ENCODE measurements at regions not wholly inside any gene's neighbourhood (a gene's known extent, or its start where the extent isn't known, plus 50 kb on each side); places are given as distances from the start of the nearest gene placed in this dataset.

DNA sequence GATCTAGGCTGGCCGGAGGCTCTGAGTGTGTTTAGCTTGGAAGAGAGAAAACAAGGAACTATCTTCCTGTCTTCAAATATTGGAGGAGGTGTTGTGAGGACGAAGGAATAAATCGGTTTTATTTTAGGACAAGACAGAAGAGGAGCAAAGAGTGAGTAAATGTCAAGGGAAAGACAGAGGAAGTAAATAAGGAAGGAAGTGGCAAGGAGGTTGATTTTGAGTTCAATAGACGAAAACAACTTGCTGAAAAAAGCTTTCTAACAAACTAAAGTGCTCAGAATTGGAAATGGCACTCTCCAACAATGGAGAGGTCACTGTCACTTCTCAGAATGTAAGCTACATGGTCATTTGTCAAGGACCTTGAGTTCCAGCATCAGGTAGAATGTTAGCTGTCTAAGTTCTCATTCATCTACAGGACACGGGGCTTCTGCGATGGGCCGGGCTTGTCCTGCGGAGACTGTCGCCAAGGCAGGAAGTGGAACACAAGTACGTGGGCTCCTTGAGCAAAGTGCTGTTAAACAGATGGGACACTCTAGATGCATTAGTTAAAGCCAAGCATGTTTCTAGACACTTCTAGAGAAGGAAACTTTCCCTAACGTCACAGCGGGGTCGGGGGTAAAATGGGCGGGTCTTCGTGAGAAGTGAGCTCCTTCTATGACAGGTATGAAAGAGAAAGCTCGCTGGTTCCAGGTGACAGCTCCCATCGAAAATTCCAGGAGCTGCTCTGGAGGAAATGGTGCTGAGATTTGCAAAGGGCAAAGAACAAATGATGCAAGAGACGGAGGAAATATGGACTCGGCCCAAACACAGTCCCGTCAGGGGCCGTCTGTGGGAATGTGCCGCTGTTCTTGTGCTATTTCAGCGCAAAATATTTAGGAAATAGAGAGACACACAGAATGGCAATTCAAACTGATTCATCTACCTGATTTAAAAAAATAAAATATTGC is 103.9 kb upstream of the UBL3 start:
- DNase-seq (ENCODE audit: low read depth): no peak

DNA sequence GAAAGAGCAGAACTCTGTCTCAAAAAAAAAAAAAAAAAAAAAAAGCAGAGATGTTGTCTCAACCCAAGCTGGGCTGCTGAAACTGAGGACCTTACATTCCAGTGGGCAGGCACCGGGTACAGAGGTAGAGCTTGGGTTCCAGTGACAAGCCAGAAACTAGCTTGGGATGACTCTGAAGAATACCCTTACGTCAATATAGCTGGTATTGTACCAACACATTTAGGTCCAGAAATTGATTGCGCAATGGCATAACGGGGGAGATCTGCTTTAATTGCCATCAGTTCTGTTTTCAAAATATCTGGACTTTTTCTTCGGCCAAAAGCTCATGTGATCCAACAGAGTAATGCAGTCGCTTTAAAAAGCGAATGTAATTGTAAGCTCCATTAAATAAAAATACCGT is 103.1 kb upstream of the UBL3 start:
- DNase-seq (ENCODE audit: low read depth): no peak

DNA sequence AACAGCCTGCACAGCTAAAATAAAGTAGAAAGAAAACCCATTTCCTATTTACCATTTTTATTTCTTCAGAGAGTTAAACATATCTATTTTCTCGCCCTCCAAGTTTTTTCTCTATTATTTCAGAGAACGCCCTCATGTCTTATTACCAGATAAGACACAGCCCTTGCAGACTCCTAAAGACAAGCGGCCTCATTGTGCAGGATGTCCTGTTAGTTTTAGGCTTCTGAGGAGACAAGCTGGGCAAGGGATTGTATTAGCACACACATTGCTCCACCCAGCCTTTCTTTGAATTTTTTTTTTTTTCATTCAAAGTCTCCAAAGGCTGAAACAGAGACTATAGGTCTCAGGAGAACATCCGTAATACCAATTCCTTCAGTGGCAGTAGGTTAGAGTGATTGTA is 101.8 kb upstream of the UBL3 start:
- no peak for DNase-seq (ENCODE audit: low read depth)

DNA sequence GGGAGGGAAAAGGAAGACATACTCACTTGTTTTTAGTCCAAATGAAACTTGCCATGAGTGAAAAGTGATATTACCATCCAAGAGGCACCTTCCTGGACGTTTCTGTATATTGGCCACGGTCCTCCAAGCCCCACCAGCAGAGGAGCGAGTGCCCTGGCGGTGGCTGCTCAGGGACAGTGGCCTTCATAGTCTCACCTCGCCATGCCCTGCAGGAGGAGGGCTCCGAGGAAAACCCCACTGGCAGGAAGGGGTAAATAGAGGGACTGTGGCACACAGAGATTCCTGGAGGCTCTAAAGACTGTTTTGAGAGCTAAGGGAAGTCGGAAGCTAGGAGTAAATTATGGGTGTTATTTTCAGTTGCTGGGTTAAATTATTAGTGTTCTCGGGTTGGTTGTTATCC is 98.4 kb upstream of the UBL3 start:
- DNase-seq (ENCODE audit: low read depth): no peak

DNA sequence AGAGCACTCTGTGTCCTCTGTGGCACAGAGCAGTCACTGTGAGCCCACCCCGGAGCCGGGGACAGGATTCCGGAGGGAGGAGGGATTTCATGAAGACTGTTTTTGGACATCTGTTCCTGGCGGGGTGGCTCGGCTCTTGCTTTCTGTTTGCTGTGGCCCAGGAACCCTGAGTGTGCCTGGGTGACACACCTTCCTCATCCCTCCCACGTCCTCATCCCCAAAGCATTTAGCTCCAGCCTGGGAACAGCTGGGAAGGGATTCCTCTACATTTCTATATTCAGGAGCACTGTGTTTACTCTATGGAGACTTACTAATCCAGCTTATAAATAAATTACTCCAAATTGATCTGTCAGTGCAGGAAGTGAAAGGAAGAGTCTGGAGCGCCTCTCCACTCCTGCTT is 97.8 kb upstream of the UBL3 start:
- no peak for DNase-seq (ENCODE audit: low read depth)

- DNase-seq (ENCODE audit: low read depth): no peak
These were observed 97.4 kb upstream of the UBL3 start for GRCh38 chr13:29947839-29948238.

DNA sequence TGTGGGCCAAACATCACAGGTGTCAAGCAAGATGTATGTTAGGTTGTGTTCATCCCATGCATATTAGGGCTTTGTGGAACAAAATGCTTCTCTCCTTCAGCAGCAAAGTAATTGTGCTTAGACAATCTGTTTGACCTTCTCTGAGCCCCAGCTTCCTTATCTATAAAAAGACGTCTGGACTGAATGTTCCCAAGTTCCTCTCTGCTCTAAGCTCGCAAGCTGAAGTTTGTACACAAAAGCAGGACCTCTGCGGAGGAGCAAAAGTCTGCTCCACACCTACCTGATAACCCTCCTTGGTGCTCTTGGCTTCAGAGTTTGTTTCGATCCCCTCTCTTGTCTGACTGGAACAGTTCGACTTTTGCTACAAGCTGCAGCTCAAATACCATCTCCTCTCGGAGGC is 95.7 kb upstream of the UBL3 start:
- DNase-seq (ENCODE audit: low read depth): no peak

- no peak for DNase-seq (ENCODE audit: low read depth)
These were observed 93.3 kb upstream of the UBL3 start for GRCh38 chr13:29943686-29944085.

DNA sequence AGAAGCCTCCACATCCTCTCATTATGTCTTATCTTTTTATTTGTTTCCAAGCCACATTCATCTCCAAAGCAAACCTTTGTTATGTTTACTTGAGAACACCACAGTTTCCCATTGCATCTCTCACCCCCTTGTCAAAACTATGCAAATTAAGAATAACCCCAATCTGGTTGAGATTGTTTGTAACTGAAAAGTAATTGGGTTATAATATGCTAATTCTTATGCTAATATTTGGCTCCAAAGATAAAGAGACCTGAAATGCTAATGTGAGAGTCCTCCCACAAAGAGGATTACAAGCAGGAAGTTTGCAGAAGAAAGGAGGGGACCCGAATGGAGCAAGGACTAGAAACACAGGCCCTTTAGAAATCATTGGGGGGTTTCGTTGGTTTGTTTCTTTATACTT is 92.9 kb upstream of the UBL3 start:
- DNase-seq (ENCODE audit: low read depth): no peak

- no peak for DNase-seq (ENCODE audit: low read depth)
These were observed 90.3 kb upstream of the UBL3 start for GRCh38 chr13:29940715-29941114.

DNA sequence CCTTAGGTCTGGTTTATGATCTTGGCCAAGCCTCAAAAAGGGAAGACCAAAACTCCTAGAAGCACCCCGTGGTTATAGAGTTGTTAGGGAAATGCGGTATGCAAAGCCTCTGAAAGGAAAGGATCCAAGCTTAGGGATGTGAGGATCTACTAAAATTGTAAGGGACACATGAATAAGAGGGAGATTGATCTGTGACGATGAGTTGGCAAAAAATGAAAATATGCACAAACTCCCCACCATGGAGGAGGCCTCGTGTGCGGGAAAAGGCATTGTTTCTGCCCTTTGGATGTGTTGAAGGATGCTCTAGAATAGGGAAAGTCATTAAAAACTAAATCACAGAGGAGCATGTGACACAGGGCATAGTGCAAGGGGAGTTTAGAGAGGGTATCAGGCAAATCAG is 88.7 kb upstream of the UBL3 start:
- no peak for DNase-seq (ENCODE audit: low read depth)

GRCh38 chr13:29937841-29938240 is 87.4 kb upstream of the UBL3 start:
- DNase-seq (ENCODE audit: low read depth): no peak

GRCh38 chr13:29937379-29937778 is 87.0 kb upstream of the UBL3 start:
- no peak for DNase-seq (ENCODE audit: low read depth)

DNA sequence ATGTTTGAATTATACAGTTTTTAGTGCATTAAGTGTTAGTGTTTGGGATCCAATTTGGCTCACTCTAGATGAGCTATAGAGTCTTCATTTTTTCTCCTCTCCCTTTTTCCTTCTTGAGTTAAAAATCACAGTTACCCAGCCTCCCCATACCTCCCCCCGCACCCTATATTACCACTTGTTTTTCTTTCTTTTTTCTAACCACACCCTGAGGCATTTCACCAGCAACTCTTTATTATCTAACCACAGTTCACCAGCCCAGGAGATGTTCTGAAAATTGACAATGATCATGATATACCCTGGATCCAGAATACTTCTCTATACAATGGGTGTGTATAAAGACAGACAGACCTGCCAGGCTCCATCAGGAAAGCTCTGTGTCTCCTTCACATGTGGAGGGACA is 86.5 kb upstream of the UBL3 start:
- no peak for DNase-seq (ENCODE audit: low read depth)

GRCh38 chr13:29936051-29936813 is 85.8 kb upstream of the UBL3 start:
- DNase-seq (ENCODE audit: low read depth): no peak

DNA sequence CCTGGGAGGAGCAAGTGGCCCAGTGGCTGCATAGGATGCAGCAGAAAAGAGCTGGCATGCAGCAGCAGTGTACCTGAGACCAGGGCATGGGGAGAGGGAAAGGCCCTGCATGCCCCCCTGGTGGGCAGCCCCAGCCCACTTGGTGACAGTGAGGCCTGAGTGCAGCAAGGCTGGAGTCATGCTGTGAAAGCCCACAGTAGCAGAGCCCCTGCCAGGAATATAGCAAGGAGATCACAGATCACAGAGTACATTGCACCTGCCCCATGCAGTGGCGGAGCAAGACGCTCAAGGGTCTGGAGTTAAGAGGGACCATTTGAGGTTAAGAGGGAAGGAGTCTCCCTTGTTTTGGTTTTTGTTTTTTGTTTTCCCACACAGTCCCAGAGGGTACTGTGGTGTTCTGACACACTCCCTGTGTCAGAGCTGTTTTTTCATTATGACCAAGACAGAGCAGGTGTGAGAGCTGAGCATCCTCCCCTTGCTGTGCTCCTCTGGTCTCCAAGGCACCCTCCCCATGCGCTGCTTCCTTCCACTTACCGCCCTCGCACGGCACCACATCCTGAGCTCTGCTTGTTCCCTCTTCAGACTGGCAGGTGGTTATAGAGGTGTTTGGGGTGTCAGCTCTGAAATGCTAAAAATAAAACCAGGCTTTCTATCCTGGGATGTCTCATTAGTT is 85.0 kb upstream of the UBL3 start:
- peak; percentile 60 for DNase-seq (ENCODE audit: low read depth)

GRCh38 chr13:29934531-29935308 is 84.3 kb upstream of the UBL3 start:
- DNase-seq (ENCODE audit: low read depth): no peak

DNA sequence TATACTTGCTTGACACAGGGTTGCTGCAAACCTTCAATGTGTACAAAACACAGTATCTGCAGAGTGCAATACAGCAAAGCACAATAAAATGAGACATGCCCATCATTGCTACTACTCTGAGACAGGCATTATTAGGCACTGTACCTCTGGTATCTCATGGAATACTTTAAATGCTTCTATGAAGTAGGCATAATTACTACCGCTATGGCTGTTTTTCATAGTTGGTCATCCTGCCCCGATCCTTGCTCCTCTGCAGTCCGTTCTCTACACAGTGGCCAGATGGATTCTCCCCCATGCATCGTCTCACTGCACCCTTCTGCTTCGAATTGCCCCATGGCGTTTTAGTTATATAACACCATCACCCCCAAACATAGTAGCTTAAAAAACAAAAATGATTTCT is 83.0 kb upstream of the UBL3 start:
- no peak for DNase-seq (ENCODE audit: low read depth)

GRCh38 chr13:29931696-29932095 is 81.3 kb upstream of the UBL3 start:
- DNase-seq (ENCODE audit: low read depth): no peak

DNA sequence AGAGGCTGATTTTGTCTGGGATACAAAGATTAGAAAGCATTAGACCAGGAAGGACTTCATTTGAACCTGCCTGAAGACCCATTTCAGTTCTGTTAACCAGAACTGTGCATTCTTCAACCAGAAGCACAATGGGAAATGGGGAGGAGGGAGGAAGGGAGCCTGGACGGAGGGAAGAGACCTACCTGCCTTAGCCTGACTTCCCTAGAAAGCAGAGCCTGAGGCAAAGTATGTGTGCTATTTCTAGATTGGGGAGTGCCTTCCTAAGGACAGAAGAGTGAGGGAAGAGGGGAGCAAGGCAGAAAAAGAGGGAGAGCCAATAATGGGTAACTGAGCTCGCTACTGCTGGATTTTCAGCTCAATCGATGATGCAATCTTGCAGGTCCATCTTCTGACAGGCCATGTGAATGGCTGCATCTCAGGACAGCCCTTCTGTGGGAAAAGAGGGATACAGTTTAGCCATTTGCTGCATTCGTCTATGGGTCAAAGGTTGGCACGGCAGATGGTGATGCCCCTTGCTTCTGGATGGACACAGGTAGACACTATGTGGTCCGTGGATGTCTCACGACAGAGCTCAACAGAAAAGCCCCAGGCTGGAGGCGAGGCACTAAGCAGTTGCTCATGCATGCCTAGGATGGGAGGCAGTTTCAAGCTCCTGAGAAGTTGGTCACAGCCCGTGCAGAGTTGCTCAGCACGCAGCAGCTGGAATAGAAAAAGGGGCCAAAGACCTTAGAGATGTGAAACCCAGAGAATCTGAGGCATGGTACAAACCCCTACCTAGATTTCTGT is 78.8 kb upstream of the UBL3 start:
- DNase-seq (ENCODE audit: low read depth): no peak

DNA sequence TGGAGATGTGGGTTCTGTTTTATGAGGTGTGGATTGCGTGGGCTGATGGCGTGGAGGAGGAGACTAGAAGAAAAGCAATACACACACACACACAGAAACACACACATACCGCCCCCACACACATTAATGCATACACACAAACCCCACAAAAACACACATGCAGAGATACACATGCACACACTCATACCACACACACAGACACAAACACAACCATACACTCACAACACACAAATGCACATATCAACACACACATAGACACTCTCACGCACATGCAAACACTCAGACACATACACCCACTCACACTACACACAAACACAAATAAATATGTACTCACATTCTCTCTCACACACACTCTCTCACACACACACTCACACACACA is 75.7 kb upstream of the UBL3 start:
- DNase-seq (ENCODE audit: low read depth): no peak

Measured in T-helper 22 cell (primary cell).